Liver (tissue), 3 donors: ENCODE measurements at regions not wholly inside any gene's neighbourhood (a gene's known extent, or its start where the extent isn't known, plus 50 kb on each side); places are given as distances from the start of the nearest gene placed in this dataset.

Experiments
- GABPA ChIP-seq, 2 donors: IDR thresholded peaks in 1 of 2; conservative IDR thresholded peaks in 1 of 2; 2 replicates each; pipeline ENCODE4 v1.6.1; 2016; ENCODE audit warnings: antibody characterized with exemption in 2 of 2, mild to moderate bottlenecking in 1 of 2, moderate library complexity in 1 of 2
- RAD21 ChIP-seq, 2 donors: IDR thresholded peaks; 2 replicates each; pipeline ENCODE4 v1.6.1; 2016; ENCODE audit warnings: antibody characterized with exemption in 2 of 2, mild to moderate bottlenecking in 2 of 2
- RXRA ChIP-seq, 2 donors: IDR thresholded peaks; 2 replicates each; pipeline ENCODE4 v1.6.1; 2017 to 2018; ENCODE audit warnings: antibody characterized with exemption in 2 of 2, mild to moderate bottlenecking in 1 of 2
- TF ChIP-seq, protein P1 (sequence below): fragments of 150-350 bp; IDR thresholded peaks from 2 replicates; pipeline ENCODE4 v1.5.1; 2017; ENCODE audit warnings: improper control_type of control experiment, low read depth, low read length; ENCODE audit not compliant: missing input control
- TF ChIP-seq, protein P2 (sequence below): IDR thresholded peaks from 2 replicates; pipeline ENCODE4 v1.6.1; 2016; ENCODE audit warnings: antibody characterized with exemption, mild to moderate bottlenecking
- TF ChIP-seq, protein P3 (sequence below): IDR thresholded peaks from 2 replicates; pipeline ENCODE4 v1.6.1; 2016; ENCODE audit warnings: antibody characterized with exemption
- TF ChIP-seq, protein P4 (sequence below): IDR thresholded peaks from 2 replicates; pipeline ENCODE4 v1.6.1; 2016; ENCODE audit warnings: antibody characterized with exemption
- TF ChIP-seq, protein P5 (sequence below): IDR thresholded peaks from 2 replicates; pipeline ENCODE4 v1.6.1; 2016; ENCODE audit warnings: antibody characterized with exemption
- donor health status: healthy.
- donor health status: healthy.

DNA sequence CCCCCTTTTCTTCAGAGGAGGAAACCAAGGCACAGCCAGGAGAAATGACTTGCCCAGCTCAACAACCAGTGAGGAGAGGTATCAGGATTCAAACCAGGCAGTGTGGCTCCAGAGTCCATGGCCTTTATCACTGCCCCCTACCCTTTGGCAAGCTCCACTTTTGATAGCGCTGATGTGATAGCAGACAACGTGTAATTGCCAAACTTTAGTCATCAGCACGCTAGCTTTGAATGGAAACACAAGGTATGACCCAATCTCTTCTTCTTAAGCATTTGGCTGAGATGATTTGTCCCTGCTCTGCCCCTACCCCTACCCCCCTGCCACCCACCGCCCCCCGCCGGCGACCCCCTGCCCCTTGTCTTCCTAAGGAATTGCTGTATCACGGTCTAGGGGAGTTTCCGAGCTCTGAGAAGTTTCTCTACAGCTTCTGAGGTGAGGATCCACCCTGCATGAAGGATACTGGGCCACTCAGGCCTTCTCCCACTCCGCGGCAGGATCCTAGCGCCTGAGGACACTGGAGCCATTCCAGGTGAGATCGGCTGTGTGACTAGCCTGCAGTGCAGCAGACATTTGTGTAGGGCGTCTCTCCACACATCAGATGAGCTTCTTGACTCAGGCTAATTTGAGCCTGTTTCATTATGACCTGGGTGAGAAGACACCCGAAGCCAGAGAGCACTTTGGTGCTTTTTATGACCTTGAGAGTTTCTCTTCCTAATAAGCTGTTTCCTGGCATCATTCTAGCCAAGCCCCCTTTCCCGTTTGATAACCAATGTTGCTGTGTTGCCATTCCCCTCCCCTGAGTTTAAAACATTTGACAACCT is 75.1 kb upstream of the MAP4K4 start:
- TF ChIP-seq, protein P1, sequence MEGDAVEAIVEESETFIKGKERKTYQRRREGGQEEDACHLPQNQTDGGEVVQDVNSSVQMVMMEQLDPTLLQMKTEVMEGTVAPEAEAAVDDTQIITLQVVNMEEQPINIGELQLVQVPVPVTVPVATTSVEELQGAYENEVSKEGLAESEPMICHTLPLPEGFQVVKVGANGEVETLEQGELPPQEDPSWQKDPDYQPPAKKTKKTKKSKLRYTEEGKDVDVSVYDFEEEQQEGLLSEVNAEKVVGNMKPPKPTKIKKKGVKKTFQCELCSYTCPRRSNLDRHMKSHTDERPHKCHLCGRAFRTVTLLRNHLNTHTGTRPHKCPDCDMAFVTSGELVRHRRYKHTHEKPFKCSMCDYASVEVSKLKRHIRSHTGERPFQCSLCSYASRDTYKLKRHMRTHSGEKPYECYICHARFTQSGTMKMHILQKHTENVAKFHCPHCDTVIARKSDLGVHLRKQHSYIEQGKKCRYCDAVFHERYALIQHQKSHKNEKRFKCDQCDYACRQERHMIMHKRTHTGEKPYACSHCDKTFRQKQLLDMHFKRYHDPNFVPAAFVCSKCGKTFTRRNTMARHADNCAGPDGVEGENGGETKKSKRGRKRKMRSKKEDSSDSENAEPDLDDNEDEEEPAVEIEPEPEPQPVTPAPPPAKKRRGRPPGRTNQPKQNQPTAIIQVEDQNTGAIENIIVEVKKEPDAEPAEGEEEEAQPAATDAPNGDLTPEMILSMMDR, result no peak
- TF ChIP-seq, protein P2, sequence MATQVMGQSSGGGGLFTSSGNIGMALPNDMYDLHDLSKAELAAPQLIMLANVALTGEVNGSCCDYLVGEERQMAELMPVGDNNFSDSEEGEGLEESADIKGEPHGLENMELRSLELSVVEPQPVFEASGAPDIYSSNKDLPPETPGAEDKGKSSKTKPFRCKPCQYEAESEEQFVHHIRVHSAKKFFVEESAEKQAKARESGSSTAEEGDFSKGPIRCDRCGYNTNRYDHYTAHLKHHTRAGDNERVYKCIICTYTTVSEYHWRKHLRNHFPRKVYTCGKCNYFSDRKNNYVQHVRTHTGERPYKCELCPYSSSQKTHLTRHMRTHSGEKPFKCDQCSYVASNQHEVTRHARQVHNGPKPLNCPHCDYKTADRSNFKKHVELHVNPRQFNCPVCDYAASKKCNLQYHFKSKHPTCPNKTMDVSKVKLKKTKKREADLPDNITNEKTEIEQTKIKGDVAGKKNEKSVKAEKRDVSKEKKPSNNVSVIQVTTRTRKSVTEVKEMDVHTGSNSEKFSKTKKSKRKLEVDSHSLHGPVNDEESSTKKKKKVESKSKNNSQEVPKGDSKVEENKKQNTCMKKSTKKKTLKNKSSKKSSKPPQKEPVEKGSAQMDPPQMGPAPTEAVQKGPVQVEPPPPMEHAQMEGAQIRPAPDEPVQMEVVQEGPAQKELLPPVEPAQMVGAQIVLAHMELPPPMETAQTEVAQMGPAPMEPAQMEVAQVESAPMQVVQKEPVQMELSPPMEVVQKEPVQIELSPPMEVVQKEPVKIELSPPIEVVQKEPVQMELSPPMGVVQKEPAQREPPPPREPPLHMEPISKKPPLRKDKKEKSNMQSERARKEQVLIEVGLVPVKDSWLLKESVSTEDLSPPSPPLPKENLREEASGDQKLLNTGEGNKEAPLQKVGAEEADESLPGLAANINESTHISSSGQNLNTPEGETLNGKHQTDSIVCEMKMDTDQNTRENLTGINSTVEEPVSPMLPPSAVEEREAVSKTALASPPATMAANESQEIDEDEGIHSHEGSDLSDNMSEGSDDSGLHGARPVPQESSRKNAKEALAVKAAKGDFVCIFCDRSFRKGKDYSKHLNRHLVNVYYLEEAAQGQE, result no peak
- TF ChIP-seq RXRA (IDR thresholded peaks at IDR 0.05) (no peak), GABPA (IDR thresholded peaks at IDR 0.05 in 1 of 2, conservative IDR thresholded peaks at IDR 0.05 in 1 of 2) (no peak), RAD21 (IDR thresholded peaks at IDR 0.05) (no peak)
- TF ChIP-seq, protein P3, sequence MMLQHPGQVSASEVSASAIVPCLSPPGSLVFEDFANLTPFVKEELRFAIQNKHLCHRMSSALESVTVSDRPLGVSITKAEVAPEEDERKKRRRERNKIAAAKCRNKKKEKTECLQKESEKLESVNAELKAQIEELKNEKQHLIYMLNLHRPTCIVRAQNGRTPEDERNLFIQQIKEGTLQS, result no peak
- TF ChIP-seq, protein P4, sequence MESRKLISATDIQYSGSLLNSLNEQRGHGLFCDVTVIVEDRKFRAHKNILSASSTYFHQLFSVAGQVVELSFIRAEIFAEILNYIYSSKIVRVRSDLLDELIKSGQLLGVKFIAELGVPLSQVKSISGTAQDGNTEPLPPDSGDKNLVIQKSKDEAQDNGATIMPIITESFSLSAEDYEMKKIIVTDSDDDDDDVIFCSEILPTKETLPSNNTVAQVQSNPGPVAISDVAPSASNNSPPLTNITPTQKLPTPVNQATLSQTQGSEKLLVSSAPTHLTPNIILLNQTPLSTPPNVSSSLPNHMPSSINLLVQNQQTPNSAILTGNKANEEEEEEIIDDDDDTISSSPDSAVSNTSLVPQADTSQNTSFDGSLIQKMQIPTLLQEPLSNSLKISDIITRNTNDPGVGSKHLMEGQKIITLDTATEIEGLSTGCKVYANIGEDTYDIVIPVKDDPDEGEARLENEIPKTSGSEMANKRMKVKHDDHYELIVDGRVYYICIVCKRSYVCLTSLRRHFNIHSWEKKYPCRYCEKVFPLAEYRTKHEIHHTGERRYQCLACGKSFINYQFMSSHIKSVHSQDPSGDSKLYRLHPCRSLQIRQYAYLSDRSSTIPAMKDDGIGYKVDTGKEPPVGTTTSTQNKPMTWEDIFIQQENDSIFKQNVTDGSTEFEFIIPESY, result no peak
- TF ChIP-seq, protein P5, sequence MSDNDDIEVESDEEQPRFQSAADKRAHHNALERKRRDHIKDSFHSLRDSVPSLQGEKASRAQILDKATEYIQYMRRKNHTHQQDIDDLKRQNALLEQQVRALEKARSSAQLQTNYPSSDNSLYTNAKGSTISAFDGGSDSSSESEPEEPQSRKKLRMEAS, result no peak
